IPS-15b (cell line): ENCODE measurements at regions not wholly inside any gene's neighbourhood (a gene's known extent, or its start where the extent isn't known, plus 50 kb on each side); places are given as distances from the start of the nearest gene placed in this dataset.

Experiments used
- H3K27me3 ChIP-seq: one replicate; pipeline ENCODE4 v1.6.1; 2013; ENCODE audit warnings: low read length; ENCODE audit not compliant: control insufficient read depth, insufficient read depth
- H3K36me3 ChIP-seq: one replicate; pipeline ENCODE4 v1.6.1; 2013; ENCODE audit warnings: low read length; ENCODE audit not compliant: control insufficient read depth, insufficient read depth
- H3K4me1 ChIP-seq: one replicate; pipeline ENCODE4 v1.6.1; 2013; ENCODE audit warnings: mild to moderate bottlenecking, low read length; ENCODE audit not compliant: control insufficient read depth, insufficient read depth
- H3K4me3 ChIP-seq: one replicate; pipeline ENCODE4 v1.5.1; 2013; ENCODE audit warnings: low read depth, low read length
- H3K9ac ChIP-seq: one replicate; pipeline ENCODE4 v1.6.1; 2013; ENCODE audit warnings: low read depth, mild to moderate bottlenecking, low read length
- H3K9me3 ChIP-seq: one replicate; pipeline ENCODE4 v1.6.1; 2013; ENCODE audit warnings: mild to moderate bottlenecking, low read length; ENCODE audit not compliant: control insufficient read depth, insufficient read depth

DNA sequence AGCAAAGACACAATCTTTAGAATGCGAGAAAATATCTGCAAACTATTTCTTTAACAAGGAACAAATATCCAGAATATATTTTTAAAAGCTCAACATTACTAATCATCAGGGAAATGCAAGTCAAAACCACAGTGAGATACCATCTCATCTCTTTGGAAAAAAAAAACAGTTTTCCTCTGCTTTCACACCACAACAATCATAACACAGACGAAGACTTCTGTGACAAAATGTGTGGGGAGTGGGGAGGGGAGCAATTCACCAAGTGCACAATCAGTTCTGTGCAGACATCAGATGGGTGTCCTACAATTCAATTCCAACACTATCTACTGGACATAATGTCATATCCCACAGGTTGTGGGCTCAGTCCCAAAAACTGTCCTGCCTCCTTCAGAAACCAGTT is 293.2 kb upstream of the SLC7A11 start:
- Histone ChIP-seq H3K27me3 (no peaks in the 10 kb centered on the region), H3K4me3 (no peak overlapping the region), H3K9me3 (no peaks in the 10 kb centered on the region), H3K9ac (no peak overlapping the region), H3K4me1 (no peaks in the 10 kb centered on the region), H3K36me3 (no peaks in the 10 kb centered on the region)

DNA sequence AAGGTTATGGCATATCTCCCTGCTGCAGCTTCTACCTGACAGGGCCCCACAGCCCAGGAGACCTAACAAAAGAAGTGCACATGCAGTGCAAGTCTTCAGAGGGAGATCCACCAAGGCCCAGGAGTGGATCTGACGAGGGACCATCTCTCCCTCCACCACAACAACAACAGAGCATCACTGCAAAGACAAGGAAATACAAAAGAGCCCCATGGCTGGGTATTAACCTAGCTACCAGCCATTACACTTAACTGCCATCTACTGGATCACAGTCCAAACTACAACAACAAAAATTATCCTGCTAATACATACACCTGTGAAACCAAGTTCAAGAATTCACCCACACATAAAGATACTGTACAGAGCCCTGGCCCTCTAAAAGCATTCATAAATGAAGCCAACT is 280.2 kb upstream of the SLC7A11 start:
- no peak overlapping the region for H3K9ac ChIP-seq
- no peaks in the 10 kb centered on the region for H3K9me3 ChIP-seq
- H3K4me1 ChIP-seq, result no peaks in the 10 kb centered on the region
- H3K27me3 ChIP-seq, result no peaks in the 10 kb centered on the region
- no peak overlapping the region for H3K4me3 ChIP-seq
- H3K36me3 ChIP-seq, result no peaks in the 10 kb centered on the region

DNA sequence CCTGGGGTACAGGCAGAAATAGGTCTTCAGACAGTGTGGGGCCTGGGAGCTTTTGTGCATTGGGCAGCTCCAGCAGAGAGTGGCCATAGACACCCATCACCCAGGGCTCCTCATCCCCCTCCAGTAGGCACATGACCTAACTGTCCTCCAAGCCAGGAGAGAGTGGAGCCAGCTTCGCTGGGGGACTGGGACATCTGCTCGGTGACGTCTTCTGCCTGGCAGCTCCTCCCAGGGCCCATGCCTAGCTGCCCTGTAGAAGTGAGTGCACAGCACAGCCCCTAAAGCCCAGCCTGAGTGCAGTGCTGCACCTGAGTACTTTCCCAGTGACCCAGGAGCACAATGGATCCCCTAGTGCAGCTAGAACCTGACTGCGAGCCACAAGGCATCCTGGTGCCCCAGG is 279.7 kb upstream of the SLC7A11 start:
- no peaks in the 10 kb centered on the region for H3K4me1 ChIP-seq
- no peaks in the 10 kb centered on the region for H3K9me3 ChIP-seq

DNA sequence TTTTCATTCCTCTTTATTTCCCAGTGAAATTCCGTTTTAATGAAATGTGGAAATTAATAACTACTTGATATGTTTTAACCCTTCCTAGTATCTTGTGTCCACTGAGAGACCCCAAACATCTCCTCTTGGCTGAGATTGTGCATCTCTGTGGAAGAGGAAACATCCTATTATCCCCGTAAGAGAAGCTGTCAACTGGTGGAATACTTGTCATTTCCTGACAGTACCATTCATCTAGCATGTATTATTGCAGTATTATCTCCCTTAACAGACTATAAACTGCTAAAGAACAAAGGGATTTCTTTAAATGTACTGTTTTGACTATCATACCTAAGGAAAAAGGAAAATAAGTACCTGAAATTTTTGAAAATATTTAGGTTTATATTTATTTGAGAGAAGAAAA is 277.3 kb upstream of the SLC7A11 start:
- H3K9ac ChIP-seq, result no peak overlapping the region
- H3K36me3 ChIP-seq, result no peaks in the 10 kb centered on the region
- H3K4me1 ChIP-seq, result no peaks in the 10 kb centered on the region
- H3K4me3 ChIP-seq, result no peak overlapping the region
- H3K9me3 ChIP-seq, result no peaks in the 10 kb centered on the region
- H3K27me3 ChIP-seq, result no peaks in the 10 kb centered on the region

More for the DNA sequence above, 279.7 kb upstream of the SLC7A11 start:
- Histone ChIP-seq H3K36me3 (no peaks in the 10 kb centered on the region), H3K9ac (no peak overlapping the region), H3K4me3 (no peak overlapping the region), H3K27me3 (no peaks in the 10 kb centered on the region)

DNA sequence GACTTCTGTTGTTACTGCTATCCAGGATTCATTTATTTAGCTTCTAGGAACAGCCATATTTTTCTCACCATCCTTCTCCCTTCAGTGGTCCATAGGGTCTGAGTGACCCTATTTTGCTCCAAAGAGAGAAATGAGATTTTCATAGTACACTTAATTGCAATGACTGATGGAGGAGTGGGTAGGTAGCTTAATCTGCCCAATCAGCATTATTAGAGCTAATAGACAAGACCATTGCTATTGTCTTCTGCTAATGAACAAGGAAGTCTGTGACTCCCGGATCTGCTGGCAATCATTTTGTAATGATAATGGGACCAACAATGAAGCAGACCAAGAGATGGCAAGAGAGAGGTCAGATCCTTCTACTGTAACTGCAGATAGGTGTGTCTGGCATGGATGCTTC is 271.4 kb upstream of the SLC7A11 start:
- H3K9me3 ChIP-seq, result no peaks in the 10 kb centered on the region
- H3K36me3 ChIP-seq, result no peaks in the 10 kb centered on the region
- no peak overlapping the region for H3K9ac ChIP-seq
- H3K4me1 ChIP-seq, result no peaks in the 10 kb centered on the region
- no peak overlapping the region for H3K4me3 ChIP-seq
- H3K27me3 ChIP-seq, result no peaks in the 10 kb centered on the region

DNA sequence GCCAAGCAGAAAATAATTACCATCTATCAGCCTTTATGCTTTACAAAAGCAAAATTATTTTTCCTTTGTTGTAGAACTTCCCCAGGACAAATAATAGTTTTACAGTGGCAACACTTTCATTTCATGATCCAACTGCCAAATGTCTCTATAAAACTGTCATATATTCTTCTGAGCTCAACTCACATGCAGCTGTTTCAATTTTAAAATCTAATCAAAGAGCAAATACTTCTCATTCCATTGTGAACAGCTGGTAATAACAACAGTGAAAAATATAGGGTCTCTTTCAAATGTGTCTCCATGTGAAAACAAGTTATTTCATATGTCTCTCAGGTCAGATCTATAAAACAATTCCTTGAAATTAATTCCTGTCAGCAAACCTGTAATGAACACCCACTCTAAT is 270.6 kb upstream of the SLC7A11 start:
- no peaks in the 10 kb centered on the region for H3K4me1 ChIP-seq
- no peak overlapping the region for H3K9ac ChIP-seq
- H3K36me3 ChIP-seq, result no peaks in the 10 kb centered on the region

DNA sequence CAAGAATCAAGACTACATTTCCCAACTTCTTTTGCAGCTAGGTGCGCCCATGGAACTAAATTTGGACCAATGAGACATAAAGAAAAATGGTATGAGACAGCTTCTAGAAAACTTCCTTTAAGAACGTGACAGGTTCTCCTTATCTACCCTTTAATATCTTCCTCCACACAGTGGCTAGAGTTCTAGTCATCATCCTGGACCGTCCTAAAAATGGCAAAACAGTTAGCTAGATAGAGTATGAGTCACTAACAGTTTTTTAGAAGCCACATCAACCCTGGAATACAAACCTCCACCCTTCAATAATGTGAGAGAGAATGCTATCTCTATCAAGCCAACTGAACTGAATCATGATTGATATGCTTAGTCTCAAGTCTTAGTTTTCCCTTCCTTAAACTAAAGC is 267.9 kb upstream of the SLC7A11 start:
- H3K9ac ChIP-seq, result no peak overlapping the region
- no peaks in the 10 kb centered on the region for H3K36me3 ChIP-seq
- no peak overlapping the region for H3K4me3 ChIP-seq
- H3K9me3 ChIP-seq, result no peaks in the 10 kb centered on the region
- no peaks in the 10 kb centered on the region for H3K4me1 ChIP-seq
- H3K27me3 ChIP-seq, result no peaks in the 10 kb centered on the region

More for the DNA sequence above, 270.6 kb upstream of the SLC7A11 start:
- no peak overlapping the region for H3K4me3 ChIP-seq
- H3K27me3 ChIP-seq, result no peaks in the 10 kb centered on the region
- no peaks in the 10 kb centered on the region for H3K9me3 ChIP-seq

DNA sequence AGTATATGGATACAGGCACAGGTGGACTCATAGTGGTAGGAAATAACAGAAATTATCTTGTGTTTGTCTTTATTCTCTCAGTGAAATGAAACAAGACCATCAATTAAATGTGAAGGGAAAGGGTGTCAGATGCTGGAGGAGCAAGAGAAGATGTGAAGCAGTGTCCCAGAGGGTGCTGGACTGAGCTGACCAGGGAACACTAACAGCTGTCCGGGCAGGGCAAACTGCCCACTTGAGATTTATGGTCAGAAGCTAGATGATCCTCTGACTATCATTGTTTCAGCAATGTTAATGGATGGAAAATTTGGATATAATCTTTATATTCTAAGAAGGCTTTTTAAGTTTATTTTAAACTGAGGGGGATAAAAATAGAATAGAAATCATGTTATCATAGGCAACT is 267.2 kb upstream of the SLC7A11 start:
- Histone ChIP-seq H3K4me1 (no peaks in the 10 kb centered on the region), H3K9ac (no peak overlapping the region), H3K9me3 (no peaks in the 10 kb centered on the region), H3K4me3 (no peak overlapping the region), H3K27me3 (no peaks in the 10 kb centered on the region), H3K36me3 (no peaks in the 10 kb centered on the region)

DNA sequence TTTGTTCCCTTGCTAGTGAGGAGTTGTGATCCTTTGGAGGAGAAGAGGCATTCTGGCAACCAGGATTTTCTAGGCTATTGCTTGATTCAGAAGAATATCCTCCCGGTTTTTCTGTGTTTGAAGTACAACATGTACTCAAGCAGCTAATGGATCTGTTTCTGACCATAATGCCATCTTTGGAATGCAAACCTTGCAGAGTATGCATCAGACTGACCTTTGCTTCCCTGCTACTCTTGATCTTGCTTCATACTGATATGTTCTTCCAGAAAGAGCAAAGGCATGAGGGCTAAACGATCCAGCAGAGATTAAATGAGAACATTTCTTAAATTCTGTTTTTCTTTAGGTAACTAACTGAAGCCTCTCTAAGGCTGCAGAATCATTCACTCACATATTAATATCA is 265.4 kb upstream of the SLC7A11 start:
- H3K4me1 ChIP-seq, result no peaks in the 10 kb centered on the region
- H3K4me3 ChIP-seq, result no peak overlapping the region
- no peaks in the 10 kb centered on the region for H3K9me3 ChIP-seq
- no peak overlapping the region for H3K9ac ChIP-seq
- H3K27me3 ChIP-seq, result no peaks in the 10 kb centered on the region
- H3K36me3 ChIP-seq, result no peaks in the 10 kb centered on the region

DNA sequence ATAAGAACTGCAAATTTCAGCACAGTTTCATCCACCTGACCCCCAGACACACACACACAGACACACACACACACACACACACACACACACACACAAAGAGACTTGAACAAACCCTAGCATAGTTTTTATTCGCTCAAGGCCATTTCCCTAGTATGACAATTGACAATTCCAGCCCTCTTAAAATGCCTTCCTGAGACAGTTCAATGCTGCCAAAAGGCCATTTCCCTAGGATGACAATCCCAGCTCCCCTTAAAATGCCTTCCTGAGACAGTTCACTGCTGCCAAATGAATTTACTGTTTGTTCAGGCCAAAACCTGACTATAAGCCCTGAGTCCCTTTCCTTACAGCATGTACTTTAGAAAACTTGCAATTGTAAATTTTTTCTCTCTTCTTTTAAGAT is 259.5 kb upstream of the SLC7A11 start:
- Histone ChIP-seq H3K27me3 (no peaks in the 10 kb centered on the region), H3K36me3 (no peaks in the 10 kb centered on the region), H3K9me3 (no peaks in the 10 kb centered on the region), H3K4me3 (no peak overlapping the region), H3K9ac (no peak overlapping the region), H3K4me1 (no peaks in the 10 kb centered on the region)

DNA sequence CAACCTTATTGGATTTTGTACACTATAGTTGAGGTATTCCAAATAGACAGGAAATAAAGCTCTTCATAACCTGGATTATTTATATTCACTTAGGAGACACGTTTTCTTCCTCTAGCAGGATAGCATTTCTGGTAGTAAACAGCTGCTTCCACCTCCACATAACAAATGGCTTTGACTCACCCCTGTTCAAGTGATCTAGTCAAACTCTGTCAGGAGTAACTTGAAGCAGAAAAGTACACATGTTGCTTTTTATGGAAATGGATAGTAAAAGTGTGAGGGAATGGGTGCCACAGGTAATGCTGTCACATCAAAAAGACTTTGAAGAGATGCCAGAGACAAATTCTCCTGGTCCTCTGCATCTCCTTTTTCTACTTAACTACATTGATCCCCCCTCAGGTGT is 258.7 kb upstream of the SLC7A11 start:
- H3K4me3 ChIP-seq, result no peak overlapping the region
- no peaks in the 10 kb centered on the region for H3K36me3 ChIP-seq
- H3K9ac ChIP-seq, result no peak overlapping the region
- H3K27me3 ChIP-seq, result no peaks in the 10 kb centered on the region
- no peaks in the 10 kb centered on the region for H3K9me3 ChIP-seq
- no peaks in the 10 kb centered on the region for H3K4me1 ChIP-seq

DNA sequence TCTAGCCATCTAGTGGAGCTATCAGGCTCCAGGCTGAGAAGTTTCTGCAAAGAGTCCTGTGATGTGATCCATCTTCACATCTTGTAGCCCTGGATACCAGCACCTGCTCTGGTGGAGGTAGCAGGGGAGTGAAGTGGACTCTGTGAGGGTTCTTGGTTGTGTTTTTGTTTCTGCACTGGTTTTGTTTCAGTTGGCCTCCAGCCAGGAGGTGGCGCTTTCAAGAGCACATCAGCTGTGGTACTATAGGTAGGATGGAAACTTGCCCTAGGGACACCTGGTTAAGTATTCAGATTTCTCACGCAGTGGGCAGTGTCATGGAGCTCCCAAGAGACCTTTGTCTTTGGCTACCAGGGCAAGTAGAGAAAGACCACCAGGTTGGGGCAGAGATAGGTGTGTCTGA is 257.5 kb upstream of the SLC7A11 start:
- Histone ChIP-seq H3K4me1 (no peaks in the 10 kb centered on the region), H3K9ac (no peak overlapping the region), H3K4me3 (no peak overlapping the region), H3K9me3 (no peaks in the 10 kb centered on the region), H3K36me3 (no peaks in the 10 kb centered on the region), H3K27me3 (no peaks in the 10 kb centered on the region)

DNA sequence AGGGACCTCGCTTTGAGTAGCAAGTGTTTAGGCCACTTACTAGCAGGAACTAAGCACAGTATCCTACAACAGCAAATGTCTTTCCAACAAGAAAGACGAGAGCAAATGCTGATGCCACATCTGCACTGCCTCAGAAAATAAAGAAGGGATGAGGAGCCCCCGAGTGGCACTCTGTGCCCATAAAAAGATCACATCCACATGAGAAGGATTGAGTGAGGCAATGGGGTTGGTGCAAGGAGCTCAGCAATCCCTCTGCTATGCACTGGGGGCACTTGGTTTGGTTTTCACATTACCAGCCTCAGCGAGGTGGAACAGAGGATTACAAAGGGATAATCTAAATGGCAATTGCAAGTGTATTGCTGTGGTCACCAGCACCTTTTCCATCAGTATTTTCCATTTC is 252.8 kb upstream of the SLC7A11 start:
- Histone ChIP-seq H3K9me3 (no peaks in the 10 kb centered on the region), H3K36me3 (no peaks in the 10 kb centered on the region), H3K27me3 (no peaks in the 10 kb centered on the region), H3K4me1 (no peaks in the 10 kb centered on the region), H3K9ac (no peak overlapping the region), H3K4me3 (no peak overlapping the region)
